ENCODE measurements at regions not wholly inside any gene's neighbourhood (a gene's known extent, or its start where the extent isn't known, plus 50 kb on each side); places are given as distances from the start of the nearest gene placed in this dataset.

GRCh38 chr12:129973236-129973961 lies 69.6 kb upstream of the TMEM132D start:
- TF ChIP-seq CTCF (IDR thresholded peaks at IDR 0.05; ENCODE audit: control extremely low read depth in 1 of 3, insufficient read depth in 1 of 3, low read depth in 1 of 3, low read length in 3 of 3) (no peak), NRF1 (IDR thresholded peaks at IDR 0.05; ENCODE audit: low read depth, low read length) (no peak), SP1 (IDR thresholded peaks at IDR 0.05; ENCODE audit: low read depth, low read length) (no peak), ZNF274 (IDR thresholded peaks at IDR 0.05; ENCODE audit: borderline replicate concordance, extremely low read depth, low read length) (no peak), SP4 (IDR thresholded peaks at IDR 0.05; ENCODE audit: low read length) (no peak), POU5F1 (IDR thresholded peaks at IDR 0.05; ENCODE audit: low read depth, low read length) (no peak), BCL11A (IDR thresholded peaks at IDR 0.05; ENCODE audit: low read depth in 2 of 2, low read length in 2 of 2) (no peak), EZH2 (IDR thresholded peaks at IDR 0.05; ENCODE audit: low read depth, low read length, severe bottlenecking) (no peak), FOSL1 (IDR thresholded peaks at IDR 0.05; ENCODE audit: insufficient read depth, low read depth, low read length) (no peak), SRF (IDR thresholded peaks at IDR 0.05; ENCODE audit: low read depth, low read length) (no peak), SIN3A (conservative IDR thresholded peaks at IDR 0.05 in 1 of 2, IDR thresholded peaks at IDR 0.05 in 1 of 2; ENCODE audit: low read depth in 1 of 2, low read length in 2 of 2) (no peak), EP300 (IDR thresholded peaks at IDR 0.05; ENCODE audit: borderline replicate concordance in 1 of 2, low read depth in 2 of 2, low read length in 2 of 2) (no peak)
- TF ChIP-seq, protein P1, sequence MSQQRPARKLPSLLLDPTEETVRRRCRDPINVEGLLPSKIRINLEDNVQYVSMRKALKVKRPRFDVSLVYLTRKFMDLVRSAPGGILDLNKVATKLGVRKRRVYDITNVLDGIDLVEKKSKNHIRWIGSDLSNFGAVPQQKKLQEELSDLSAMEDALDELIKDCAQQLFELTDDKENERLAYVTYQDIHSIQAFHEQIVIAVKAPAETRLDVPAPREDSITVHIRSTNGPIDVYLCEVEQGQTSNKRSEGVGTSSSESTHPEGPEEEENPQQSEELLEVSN (IDR thresholded peaks at IDR 0.05): no peak

Measured in H1 (cell line).